Right cardiac atrium (tissue), 5 donors: ENCODE measurements at regions not wholly inside any gene's neighbourhood (a gene's known extent, or its start where the extent isn't known, plus 50 kb on each side); places are given as distances from the start of the nearest gene placed in this dataset.
"Not testable (repeated sequence)": the region's sequence is repeated elsewhere in the genome, so short reads cannot be mapped to it uniquely, and the experiment has no call there.

Experiments used
- ATAC-seq, 2 donors: fragments of 200-7000 bp; cut with Tn5 transposase; one replicate each; pipeline versions ENCODE4 v1.8.0 to v1.9.1; 2020; ENCODE audit warnings: moderate library complexity in 2 of 2, mild to moderate bottlenecking in 1 of 2
- DNase-seq, 3 donors: peaks; one replicate each; pipeline ENCODE4 v3.0.0-alpha.2; 2020
- H3K27ac ChIP-seq: one replicate; pipeline ENCODE4 v1.5.1; 2013; ENCODE audit warnings: mild to moderate bottlenecking, low read length, control low read depth, moderate library complexity
- H3K27me3 ChIP-seq: one replicate; pipeline ENCODE4 v1.6.1; 2013; ENCODE audit not compliant: control insufficient read depth, insufficient read depth
- H3K4me1 ChIP-seq: one replicate; pipeline ENCODE4 v1.6.1; 2013; ENCODE audit warnings: low read length; ENCODE audit not compliant: control insufficient read depth, insufficient read depth
- H3K4me3 ChIP-seq: one replicate; pipeline ENCODE4 v1.5.1; 2013; ENCODE audit warnings: low read length, control low read depth
- H3K9me3 ChIP-seq: one replicate; pipeline ENCODE4 v1.6.1; 2013; ENCODE audit warnings: low read length; ENCODE audit not compliant: control insufficient read depth
- WGBS: extraction: QIAGEN DNeasy Blood & Tissue Kit; methylation state at CpG from one replicate; pipeline ENCODE4 v1.1.7; 2013; 5-methylcytosine and 5-hydroxymethylcytosine counted together
- intact Hi-C, 4 donors: fragments of 100-400 bp; cut with DNase I; formaldehyde crosslinking; loops; one replicate each; pipeline versions ENCODE4 v1.11.0 to v1.14.0; 2022 to 2023
- donor health status: healthy with polysubstance abuse.
- donor health status: DM: no; HTN: yes; CAD: no.
- donor health status: DM: no; HTN: no; CAD: no.
- donor health status: DM: no; HTN: yes; CAD: no; lungs with severe emphysema.
- donor health status: DM: yes; HTN: yes; CAD: no.

- WGBS, result 55% methylated on average over 4 of the region's 4 CpGs
- intact Hi-C loops, result no loop called here
Observed at GRCh38 chr13:46481166-46481565, 71.8 kb upstream of the LRCH1 start.

DNA sequence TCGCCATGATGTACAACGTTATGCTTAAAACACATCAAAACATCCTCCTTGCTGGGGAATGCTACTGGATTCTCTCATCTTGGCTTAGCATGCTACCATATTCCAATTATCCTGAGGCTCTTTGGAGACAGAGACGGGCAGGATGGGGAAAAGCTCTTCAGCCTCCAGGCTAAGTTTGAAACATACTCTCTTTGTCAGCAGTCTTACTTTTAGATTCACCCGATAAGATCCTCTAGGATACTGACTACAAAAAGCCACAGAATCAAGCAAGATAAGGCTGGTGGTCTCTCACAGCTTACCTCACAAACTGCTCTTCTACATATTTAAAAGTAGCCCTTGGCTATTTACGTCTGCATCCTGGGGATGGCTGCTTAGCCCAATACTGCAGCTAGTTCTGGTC lies 72.8 kb upstream of the LRCH1 start:
- Histone ChIP-seq H3K4me1 (no peaks in the 10 kb centered on the region), H3K27ac (no peak overlapping the region), H3K9me3 (peaks cover 3% of the 10 kb centered on the region), H3K27me3 (no peaks in the 10 kb centered on the region), H3K4me3 (no peak overlapping the region)
- 90% methylated on average over 5 of the region's 5 CpGs for WGBS
- ATAC-seq (no peak), DNase-seq (no peak)
- intact Hi-C loops, result no loop called here

More at GRCh38 chr13:46481166-46481565, 71.8 kb upstream of the LRCH1 start:
- Histone ChIP-seq H3K27ac (no peak overlapping the region), H3K4me1 (no peaks in the 10 kb centered on the region), H3K27me3 (no peaks in the 10 kb centered on the region), H3K4me3 (no peak overlapping the region), H3K9me3 (peaks cover 3% of the 10 kb centered on the region)
- no peak for DNase-seq
- ATAC-seq, result peak in 1 of 2 donors; percentile 22

DNA sequence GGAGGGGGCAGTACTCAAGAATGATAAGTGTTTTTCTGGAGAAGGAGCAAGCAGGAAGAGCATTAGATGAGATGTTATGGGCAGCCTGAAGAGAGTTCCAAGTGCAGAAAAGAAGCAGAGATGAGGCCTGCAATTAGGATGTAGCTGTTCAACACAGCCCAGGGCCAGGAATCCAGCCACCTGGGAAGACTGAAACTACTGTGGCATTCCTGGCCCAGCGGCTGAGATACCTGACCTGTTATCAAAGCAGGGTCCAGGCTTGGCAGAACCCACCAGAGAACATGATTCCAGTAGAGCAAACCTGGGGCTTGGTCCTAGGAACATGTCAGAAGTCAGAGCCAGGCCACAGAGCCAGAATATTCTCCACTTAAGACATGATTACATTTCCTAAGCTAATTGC lies 73.3 kb upstream of the LRCH1 start:
- intact Hi-C loops, result no loop called here
- Histone ChIP-seq H3K27ac (no peak overlapping the region), H3K9me3 (peaks cover 3% of the 10 kb centered on the region), H3K4me3 (no peak overlapping the region), H3K4me1 (no peaks in the 10 kb centered on the region), H3K27me3 (no peaks in the 10 kb centered on the region)
- no peak for DNase-seq
- whole genome bisulfite sequencing, result 92% methylated on average over 1 of the region's 1 CpG
- no peak for ATAC-seq

GRCh38 chr13:46479283-46479682 lies 73.7 kb upstream of the LRCH1 start:
- WGBS, result 98% methylated on average over 1 of the region's 1 CpG
- Histone ChIP-seq H3K4me1 (no peaks in the 10 kb centered on the region), H3K27me3 (no peaks in the 10 kb centered on the region), H3K9me3 (peaks cover 3% of the 10 kb centered on the region), H3K4me3 (no peak overlapping the region), H3K27ac (no peak overlapping the region)
- ATAC-seq (no peak), DNase-seq (no peak)
- intact Hi-C loops, result no loop called here

GRCh38 chr13:46478651-46479050 lies 74.3 kb upstream of the LRCH1 start:
- Histone ChIP-seq H3K4me1 (no peaks in the 10 kb centered on the region), H3K9me3 (peaks cover 1% of the 10 kb centered on the region), H3K27me3 (no peaks in the 10 kb centered on the region), H3K27ac (no peak overlapping the region), H3K4me3 (no peak overlapping the region)
- intact Hi-C loops, result no loop called here
- ATAC-seq (no peak), DNase-seq (no peak)
- WGBS, result 52% methylated on average over 1 of the region's 1 CpG

DNA sequence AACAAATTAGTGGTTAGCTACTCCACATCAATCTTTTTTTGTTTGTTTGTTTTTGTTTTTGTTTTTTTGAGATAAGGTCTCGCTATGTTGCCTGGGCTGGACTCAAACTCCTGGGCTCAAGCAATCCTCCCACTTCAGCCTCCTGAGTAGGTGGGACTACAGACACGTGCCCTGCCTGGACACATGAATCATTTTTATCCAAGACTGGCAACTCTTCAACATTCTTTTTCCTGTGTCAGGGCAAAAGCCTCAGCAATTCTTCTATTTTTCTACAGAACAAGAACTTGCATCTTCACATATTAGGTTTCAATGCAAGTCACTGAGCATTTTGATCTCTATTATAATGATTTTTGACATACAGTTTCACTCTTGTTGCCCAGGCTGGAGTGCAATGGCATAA lies 76.8 kb upstream of the LRCH1 start:
- DNase-seq (no peak), ATAC-seq (no peak)
- Histone ChIP-seq H3K4me3 (no peak overlapping the region), H3K9me3 (no peaks in the 10 kb centered on the region), H3K27me3 (no peaks in the 10 kb centered on the region), H3K27ac (no peak overlapping the region), H3K4me1 (no peaks in the 10 kb centered on the region)
- intact Hi-C loops, result no loop called here
- WGBS, result 59% methylated on average over 2 of the region's 2 CpGs

- Histone ChIP-seq H3K4me3 (no peak overlapping the region), H3K27me3 (no peaks in the 10 kb centered on the region), H3K9me3 (no peaks in the 10 kb centered on the region), H3K27ac (no peak overlapping the region), H3K4me1 (no peaks in the 10 kb centered on the region)
- ATAC-seq, result no peak
- DNase-seq, result no peak
- 72% methylated on average over 6 of the region's 6 CpGs for WGBS
- intact Hi-C loops, result no loop called here
Observed at GRCh38 chr13:46475541-46475991, 77.4 kb upstream of the LRCH1 start.

- H3K4me1 ChIP-seq, result no peaks in the 10 kb centered on the region
- intact Hi-C loops, result no loop called here
- H3K27me3 ChIP-seq, result no peaks in the 10 kb centered on the region
- H3K9me3 ChIP-seq, result no peaks in the 10 kb centered on the region
- ATAC-seq (no peak), DNase-seq (no peak)
- H3K27ac ChIP-seq, result no peak overlapping the region
- 90% methylated on average over 3 of the region's 3 CpGs for WGBS
- H3K4me3 ChIP-seq, result no peak overlapping the region
Observed at GRCh38 chr13:46473806-46474205, 79.2 kb upstream of the LRCH1 start.

- no peaks in the 10 kb centered on the region for H3K4me1 ChIP-seq
- H3K27ac ChIP-seq, result no peak overlapping the region
- H3K4me3 ChIP-seq, result no peak overlapping the region
- no peaks in the 10 kb centered on the region for H3K9me3 ChIP-seq
- intact Hi-C loops, result no loop called here
- no peak for DNase-seq
- no peaks in the 10 kb centered on the region for H3K27me3 ChIP-seq
- ATAC-seq, result no peak
- 84% methylated on average over 5 of the region's 5 CpGs for WGBS
Observed at GRCh38 chr13:46472384-46472783, 80.6 kb upstream of the LRCH1 start.

GRCh38 chr13:46469699-46470098 lies 82.6 kb upstream of the RUBCNL start:
- 96% methylated on average over 12 of the region's 12 CpGs for WGBS
- ATAC-seq, H3K27ac ChIP-seq, H3K27me3 ChIP-seq, H3K4me1 ChIP-seq, intact Hi-C loops, DNase-seq, H3K9me3 ChIP-seq, H3K4me3 ChIP-seq: not testable (repeated sequence)

GRCh38 chr13:46468570-46469463 lies 81.8 kb upstream of the RUBCNL start:
- no peaks in the 10 kb centered on the region for H3K27me3 ChIP-seq
- WGBS, result 25% methylated on average over 2 of the region's 2 CpGs
- no peak for DNase-seq
- H3K9me3 ChIP-seq, result no peaks in the 10 kb centered on the region
- intact Hi-C loops, result no loop called here
- H3K4me1 ChIP-seq, result no peaks in the 10 kb centered on the region
- ATAC-seq, result no peak
- no peak overlapping the region for H3K27ac ChIP-seq
- H3K4me3 ChIP-seq, result no peak overlapping the region
